Spleen (tissue), 11 donors: ENCODE measurements at regions not wholly inside any gene's neighbourhood (a gene's known extent, or its start where the extent isn't known, plus 50 kb on each side); places are given as distances from the start of the nearest gene placed in this dataset.

Experiments used
- DNase-seq: peaks from one replicate; pipeline ENCODE4 v3.0.0-alpha.2; 2020
- H3K27ac ChIP-seq, 8 donors: fragments of 200-600 bp; sonication (generic) in 7 of 8; 1 replicate in 4 of 8; 2 replicates in 4 of 8; pipeline versions ENCODE4 v1.5.0 to v1.8.0; 2016 to 2021; ENCODE audit warnings: inconsistent platforms in 4 of 8, mild to moderate bottlenecking in 4 of 8, moderate library complexity in 1 of 8
- H3K27me3 ChIP-seq, 7 donors: fragments of 200-600 bp; sonication (generic) in 6 of 7; replicated peaks in 1 of 7; 1 replicate in 4 of 7; 2 replicates in 3 of 7; pipeline versions ENCODE4 v1.5.0 to v1.8.0; 2016 to 2021; ENCODE audit warnings: inconsistent platforms in 3 of 7, mild to moderate bottlenecking in 1 of 7
- H3K36me3 ChIP-seq, 6 donors: fragments of 200-600 bp; sonication (generic) in 5 of 6; 1 replicate in 4 of 6; 2 replicates in 2 of 6; pipeline versions ENCODE4 v1.5.0 to v1.8.0; 2016 to 2021; ENCODE audit warnings: inconsistent platforms in 2 of 6
- H3K4me1 ChIP-seq, 6 donors: fragments of 200-600 bp; sonication (generic) in 5 of 6; 1 replicate in 3 of 6; 2 replicates in 3 of 6; pipeline versions ENCODE4 v1.5.0 to v1.8.0; 2016 to 2021; ENCODE audit warnings: inconsistent platforms in 3 of 6
- H3K4me3 ChIP-seq, 8 donors: fragments of 200-600 bp; sonication (generic) in 7 of 8; 1 replicate in 4 of 8; 2 replicates in 4 of 8; pipeline versions ENCODE4 v1.5.0 to v1.8.0; 2016 to 2021; ENCODE audit warnings: inconsistent platforms in 4 of 8, mild to moderate bottlenecking in 4 of 8, moderate library complexity in 2 of 8
- H3K9me3 ChIP-seq, 8 donors: fragments of 200-600 bp; sonication (generic) in 7 of 8; 1 replicate in 4 of 8; 2 replicates in 4 of 8; pipeline versions ENCODE4 v1.5.0 to v1.8.0; 2016 to 2021; ENCODE audit warnings: inconsistent platforms in 4 of 8
- CTCF ChIP-seq, 11 experiments: fragments of 200-600 bp in 7 of 11; fragments of 450-650 bp in 4 of 11; sonication (generic) in 4 of 11; IDR thresholded peaks in 8 of 11; conservative IDR thresholded peaks in 3 of 11; 1 replicate in 7 of 11; 2 replicates in 4 of 11; pipeline versions ENCODE4 v1.4.0 to v1.8.0; 2016 to 2021; ENCODE audit warnings: antibody characterized with exemption in 11 of 11, inconsistent platforms in 4 of 11, mild to moderate bottlenecking in 1 of 11
- POLR2A ChIP-seq, 3 donors: fragments of 450-650 bp; IDR thresholded peaks; one replicate each; pipeline ENCODE4 v1.5.1; 2017; ENCODE audit warnings: antibody characterized with exemption in 3 of 3, mild to moderate bottlenecking in 1 of 3
- POLR2AphosphoS5 ChIP-seq, 3 donors: sonication (generic); formaldehyde crosslinking; IDR thresholded peaks; one replicate each; pipeline ENCODE4 v1.5.1; 2017; ENCODE audit warnings: antibody characterized with exemption in 3 of 3
- WGBS, 5 donors: extraction: QIAGEN DNeasy Blood & Tissue Kit in 3 of 5; methylation state at CpG; one replicate each; pipeline versions ENCODE4 v1.1.5 to v1.1.7; 2013 to 2018; 5-methylcytosine and 5-hydroxymethylcytosine counted together
- intact Hi-C: fragments of 100-400 bp; cut with DNase I; formaldehyde crosslinking; loops from one replicate; pipeline ENCODE4 v1.15.0; 2023; ENCODE audit warnings: low total_unique reads
- donor health status: healthy with polysubstance abuse.
- donor health status: DM: no; HTN: no; CAD: no; lungs with moderate emphysema.
- donor health status: DM: no; HTN: no; CAD: no.
- donor health status: Bipolar disorder and iron deficiency.
- donor health status: healthy.
- donor health status: DM: no; HTN: no; CAD: no.
- donor health status: DM: yes; HTN: yes; CAD: no.

- H3K27ac ChIP-seq: no peak overlapping the region
- peaks cover 5 to 36% (median 21%) of the 10 kb centered on the region in 8 donors for H3K9me3 ChIP-seq
- TF ChIP-seq POLR2A (IDR thresholded peaks at IDR 0.05) (no peak), CTCF (IDR thresholded peaks at IDR 0.05 in 8 of 11, conservative IDR thresholded peaks at IDR 0.05 in 3 of 11) (no peak), POLR2AphosphoS5 (IDR thresholded peaks at IDR 0.05) (no peak)
- H3K4me3 ChIP-seq: no peak overlapping the region
- no peaks in the 10 kb centered on the region for H3K27me3 ChIP-seq
- intact Hi-C loops: no loop called here
- 62 to 78% (median 67%) methylated on average over 3 of the region's 3 CpGs for WGBS, 5 donors
- no peak for DNase-seq
- H3K4me1 ChIP-seq: no peaks in the 10 kb centered on the region
- no peaks in the 10 kb centered on the region for H3K36me3 ChIP-seq
Observed at GRCh38 chr7:138169441-138169851, 93.2 kb downstream of the AKR1D1 start.

GRCh38 chr7:138170298-138170697, 94.0 kb downstream of the AKR1D1 start:
- no peak for DNase-seq
- intact Hi-C loops: no loop called here
- no peak for TF ChIP-seq POLR2AphosphoS5 (IDR thresholded peaks at IDR 0.05)
- no peak for TF ChIP-seq CTCF (IDR thresholded peaks at IDR 0.05 in 8 of 11, conservative IDR thresholded peaks at IDR 0.05 in 3 of 11)
- no peak for TF ChIP-seq POLR2A (IDR thresholded peaks at IDR 0.05)
- H3K4me1 ChIP-seq: no peaks in the 10 kb centered on the region
- peaks cover 0 to 34% (median 19%) of the 10 kb centered on the region in 8 donors for H3K9me3 ChIP-seq
- 69 to 98% (median 84%) methylated on average over 2 of the region's 2 CpGs for WGBS, 5 donors
- no peaks in the 10 kb centered on the region for H3K27me3 ChIP-seq
- H3K36me3 ChIP-seq: no peaks in the 10 kb centered on the region
- no peak overlapping the region for H3K4me3 ChIP-seq
- no peak overlapping the region for H3K27ac ChIP-seq

GRCh38 chr7:138170959-138171703, 94.9 kb downstream of the AKR1D1 start:
- Histone ChIP-seq H3K27ac (no peak overlapping the region), H3K9me3 (peaks cover 0 to 26% (median 16%) of the 10 kb centered on the region in 8 donors), H3K36me3 (no peaks in the 10 kb centered on the region), H3K4me1 (no peaks in the 10 kb centered on the region), H3K27me3 (no peaks in the 10 kb centered on the region), H3K4me3 (no peak overlapping the region)
- intact Hi-C loops: no loop called here
- no peak for DNase-seq
- 77 to 83% (median 79%) methylated on average over 7 of the region's 7 CpGs for WGBS, 5 donors
- no peak for TF ChIP-seq POLR2A (IDR thresholded peaks at IDR 0.05)
- no peak for TF ChIP-seq CTCF (IDR thresholded peaks at IDR 0.05 in 8 of 11, conservative IDR thresholded peaks at IDR 0.05 in 3 of 11)
- no peak for TF ChIP-seq POLR2AphosphoS5 (IDR thresholded peaks at IDR 0.05)

- H3K4me3 ChIP-seq: no peak overlapping the region
- no peak for TF ChIP-seq CTCF (IDR thresholded peaks at IDR 0.05 in 8 of 11, conservative IDR thresholded peaks at IDR 0.05 in 3 of 11)
- TF ChIP-seq POLR2AphosphoS5 (IDR thresholded peaks at IDR 0.05): no peak
- no peak for TF ChIP-seq POLR2A (IDR thresholded peaks at IDR 0.05)
- H3K9me3 ChIP-seq: peaks cover 0 to 23% (median 16%) of the 10 kb centered on the region in 8 donors
- no peak overlapping the region for H3K27ac ChIP-seq
- intact Hi-C loops: no loop called here
- WGBS, 5 donors: 60 to 78% (median 74%) methylated on average over 3 of the region's 3 CpGs
- H3K36me3 ChIP-seq: no peaks in the 10 kb centered on the region
- no peaks in the 10 kb centered on the region for H3K4me1 ChIP-seq
- H3K27me3 ChIP-seq: no peaks in the 10 kb centered on the region
- DNase-seq: no peak
Observed at GRCh38 chr7:138173548-138173947, 97.3 kb downstream of the AKR1D1 start.
